WTC11 (cell line): ENCODE measurements at regions not wholly inside any gene's neighbourhood (a gene's known extent, or its start where the extent isn't known, plus 50 kb on each side); places are given as distances from the start of the nearest gene placed in this dataset.

ENCODE experiments used
- ATAC-seq: fragments of 200-7000 bp; cut with Tn5 transposase; 2 replicates; pipeline ENCODE4 v1.10.0; 2021; ENCODE audit warnings: mild to moderate bottlenecking, moderate library complexity
- CTCF ChIA-PET: fragments of 300-600 bp; sonication (Branson Sonifier 250); formaldehyde crosslinking; loops from one replicate; lab custom pipeline; 2021; ENCODE audit warnings: antibody characterized with exemption; lab: Charles Lee
- POLR2A ChIA-PET: fragments of 350-600 bp; sonication (Branson Sonifier 250); formaldehyde crosslinking; loops from one replicate; lab custom pipeline; 2021; ENCODE audit warnings: antibody characterized with exemption; lab: Charles Lee
- DNase-seq: peaks from one replicate; pipeline ENCODE4 v3.0.0; 2021; ENCODE audit warnings: low spot score
- H3K27ac Mint-ChIP-seq: 2 replicates; pipeline ENCODE4 v1.8.0; 2021; ENCODE audit warnings: mixed read lengths
- H3K27me3 Mint-ChIP-seq: 2 replicates; pipeline ENCODE4 v1.8.0; 2021; ENCODE audit warnings: low read depth, mild to moderate bottlenecking, moderate library complexity, mixed read lengths
- H3K36me3 Mint-ChIP-seq: 2 replicates; pipeline ENCODE4 v1.8.0; 2021; ENCODE audit warnings: mixed read lengths
- H3K4me1 Mint-ChIP-seq: 2 replicates; pipeline ENCODE4 v1.8.0; 2022; ENCODE audit warnings: mixed read lengths
- H3K4me3 Mint-ChIP-seq: 2 replicates; pipeline ENCODE4 v1.8.0; 2021; ENCODE audit warnings: mild to moderate bottlenecking, moderate library complexity, mixed read lengths
- H3K9me3 Mint-ChIP-seq: 2 replicates; pipeline ENCODE4 v1.8.0; 2021; ENCODE audit warnings: mixed read lengths
- ELF4 ChIP-seq: sonication (generic); formaldehyde crosslinking; IDR thresholded peaks from 2 replicates; pipeline ENCODE4 v1.8.1; 2022; ENCODE audit warnings: low read depth, mild to moderate bottlenecking, moderate library complexity, missing genetic modification reagents
- ESRRA ChIP-seq: sonication (generic); formaldehyde crosslinking; IDR thresholded peaks from 2 replicates; pipeline ENCODE4 v1.8.1; 2022; ENCODE audit warnings: mild to moderate bottlenecking, missing genetic modification reagents, borderline replicate concordance
- FOXP1 ChIP-seq: sonication (generic); formaldehyde crosslinking; IDR thresholded peaks from 2 replicates; pipeline ENCODE4 v1.8.0; 2022; ENCODE audit warnings: missing genetic modification reagents, mild to moderate bottlenecking, moderate library complexity, borderline replicate concordance
- JUN ChIP-seq: sonication (generic); formaldehyde crosslinking; IDR thresholded peaks from 2 replicates; pipeline ENCODE4 v1.8.0; 2023; ENCODE audit warnings: mild to moderate bottlenecking, missing genetic modification reagents
- MXD4 ChIP-seq: fragments of 250-450 bp; sonication (Bioruptor Pico); IDR thresholded peaks from 2 replicates; pipeline ENCODE4 v1.8.0; 2021; ENCODE audit warnings: mild to moderate bottlenecking, moderate library complexity, borderline replicate concordance
- TCF7 ChIP-seq: sonication (generic); formaldehyde crosslinking; IDR thresholded peaks from 2 replicates; pipeline ENCODE4 v1.8.0; 2022; ENCODE audit warnings: mild to moderate bottlenecking, low read depth, missing genetic modification reagents, moderate library complexity
- TEAD1 ChIP-seq: sonication (generic); formaldehyde crosslinking; IDR thresholded peaks from 2 replicates; pipeline ENCODE4 v1.8.0; 2022; ENCODE audit warnings: mild to moderate bottlenecking, missing genetic modification reagents
- TEAD4 ChIP-seq: sonication (generic); formaldehyde crosslinking; IDR thresholded peaks from 2 replicates; pipeline ENCODE4 v1.8.0; 2022; ENCODE audit warnings: mild to moderate bottlenecking, missing genetic modification reagents
- ZNF232 ChIP-seq: sonication (generic); formaldehyde crosslinking; IDR thresholded peaks from 2 replicates; pipeline ENCODE4 v1.8.0; 2022; ENCODE audit warnings: mild to moderate bottlenecking, missing genetic modification reagents
- ZNF396 ChIP-seq: fragments of 250-450 bp; sonication (Bioruptor Pico); IDR thresholded peaks from 2 replicates; pipeline ENCODE4 v1.8.0; 2021; ENCODE audit warnings: mild to moderate bottlenecking, moderate library complexity, borderline replicate concordance
- TF ChIP-seq, protein P1 (sequence below): sonication (generic); formaldehyde crosslinking; IDR thresholded peaks from 2 replicates; pipeline ENCODE4 v1.8.0; 2022; ENCODE audit warnings: missing genetic modification reagents
- TF ChIP-seq, protein P2 (sequence below): sonication (generic); formaldehyde crosslinking; IDR thresholded peaks from 2 replicates; pipeline ENCODE4 v1.8.1; 2023; ENCODE audit warnings: mild to moderate bottlenecking, missing genetic modification reagents
- TF ChIP-seq, protein P3 (sequence below): sonication (generic); formaldehyde crosslinking; IDR thresholded peaks from 2 replicates; pipeline ENCODE4 v1.8.0; 2023; ENCODE audit warnings: missing genetic modification reagents, mild to moderate bottlenecking, borderline replicate concordance
- TF ChIP-seq, protein P4 (sequence below): sonication (generic); formaldehyde crosslinking; IDR thresholded peaks from 2 replicates; pipeline ENCODE4 v1.8.1; 2022; ENCODE audit warnings: missing genetic modification reagents, borderline replicate concordance
- TF ChIP-seq, protein P5 (sequence below): fragments of 250-450 bp; sonication (Bioruptor Pico); IDR thresholded peaks from 2 replicates; pipeline ENCODE4 v1.8.0; 2021; ENCODE audit warnings: mild to moderate bottlenecking

DNA sequence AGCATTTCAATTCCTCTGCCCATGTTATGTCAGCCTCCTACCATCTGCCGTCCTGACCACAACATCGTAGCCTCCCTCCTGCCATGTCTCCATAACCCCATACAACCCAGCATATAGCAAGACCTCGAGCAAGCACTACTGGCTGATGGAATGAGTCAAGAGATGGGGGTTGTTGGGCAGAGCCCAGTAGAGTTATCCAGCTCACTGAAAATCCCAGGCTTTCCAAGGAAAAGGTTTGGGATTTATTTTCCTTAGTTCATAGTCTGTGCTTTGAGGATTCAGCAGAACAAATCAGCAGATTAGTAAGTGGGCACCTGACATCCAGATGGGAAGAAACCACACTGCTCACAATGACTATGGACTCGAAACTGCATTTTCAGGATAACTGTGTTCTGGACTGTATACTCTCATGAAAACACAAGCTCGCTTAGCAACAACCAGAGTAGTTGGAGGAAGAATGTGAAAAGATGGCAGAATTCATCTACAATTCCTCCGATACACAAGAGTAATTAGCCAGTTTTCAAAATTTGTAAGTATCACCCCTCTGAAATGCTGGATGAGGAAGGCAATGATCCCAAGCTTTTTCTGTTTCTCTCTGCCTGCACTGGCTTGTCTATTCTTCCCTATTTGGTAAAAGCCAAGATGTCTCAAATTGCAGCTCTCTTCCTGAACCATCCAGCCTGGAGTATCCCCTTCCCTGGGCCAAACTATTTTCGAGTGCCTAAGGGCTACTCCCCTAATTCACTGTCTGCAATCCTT lies 186.2 kb upstream of the TBL1X start:
- TF ChIP-seq TEAD1 (CRISPR knock-in tag) (no peak), FOXP1 (CRISPR knock-in tag) (no peak), JUN (no peak), TEAD4 (CRISPR knock-in tag) (no peak), ZNF232 (CRISPR knock-in tag) (no peak), MXD4 (no peak)
- TF ChIP-seq, protein P1, sequence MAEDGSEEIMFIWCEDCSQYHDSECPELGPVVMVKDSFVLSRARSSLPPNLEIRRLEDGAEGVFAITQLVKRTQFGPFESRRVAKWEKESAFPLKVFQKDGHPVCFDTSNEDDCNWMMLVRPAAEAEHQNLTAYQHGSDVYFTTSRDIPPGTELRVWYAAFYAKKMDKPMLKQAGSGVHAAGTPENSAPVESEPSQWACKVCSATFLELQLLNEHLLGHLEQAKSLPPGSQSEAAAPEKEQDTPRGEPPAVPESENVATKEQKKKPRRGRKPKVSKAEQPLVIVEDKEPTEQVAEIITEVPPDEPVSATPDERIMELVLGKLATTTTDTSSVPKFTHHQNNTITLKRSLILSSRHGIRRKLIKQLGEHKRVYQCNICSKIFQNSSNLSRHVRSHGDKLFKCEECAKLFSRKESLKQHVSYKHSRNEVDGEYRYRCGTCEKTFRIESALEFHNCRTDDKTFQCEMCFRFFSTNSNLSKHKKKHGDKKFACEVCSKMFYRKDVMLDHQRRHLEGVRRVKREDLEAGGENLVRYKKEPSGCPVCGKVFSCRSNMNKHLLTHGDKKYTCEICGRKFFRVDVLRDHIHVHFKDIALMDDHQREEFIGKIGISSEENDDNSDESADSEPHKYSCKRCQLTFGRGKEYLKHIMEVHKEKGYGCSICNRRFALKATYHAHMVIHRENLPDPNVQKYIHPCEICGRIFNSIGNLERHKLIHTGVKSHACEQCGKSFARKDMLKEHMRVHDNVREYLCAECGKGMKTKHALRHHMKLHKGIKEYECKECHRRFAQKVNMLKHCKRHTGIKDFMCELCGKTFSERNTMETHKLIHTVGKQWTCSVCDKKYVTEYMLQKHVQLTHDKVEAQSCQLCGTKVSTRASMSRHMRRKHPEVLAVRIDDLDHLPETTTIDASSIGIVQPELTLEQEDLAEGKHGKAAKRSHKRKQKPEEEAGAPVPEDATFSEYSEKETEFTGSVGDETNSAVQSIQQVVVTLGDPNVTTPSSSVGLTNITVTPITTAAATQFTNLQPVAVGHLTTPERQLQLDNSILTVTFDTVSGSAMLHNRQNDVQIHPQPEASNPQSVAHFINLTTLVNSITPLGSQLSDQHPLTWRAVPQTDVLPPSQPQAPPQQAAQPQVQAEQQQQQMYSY (CRISPR knock-in tag) = no peak
- TF ChIP-seq, protein P2, sequence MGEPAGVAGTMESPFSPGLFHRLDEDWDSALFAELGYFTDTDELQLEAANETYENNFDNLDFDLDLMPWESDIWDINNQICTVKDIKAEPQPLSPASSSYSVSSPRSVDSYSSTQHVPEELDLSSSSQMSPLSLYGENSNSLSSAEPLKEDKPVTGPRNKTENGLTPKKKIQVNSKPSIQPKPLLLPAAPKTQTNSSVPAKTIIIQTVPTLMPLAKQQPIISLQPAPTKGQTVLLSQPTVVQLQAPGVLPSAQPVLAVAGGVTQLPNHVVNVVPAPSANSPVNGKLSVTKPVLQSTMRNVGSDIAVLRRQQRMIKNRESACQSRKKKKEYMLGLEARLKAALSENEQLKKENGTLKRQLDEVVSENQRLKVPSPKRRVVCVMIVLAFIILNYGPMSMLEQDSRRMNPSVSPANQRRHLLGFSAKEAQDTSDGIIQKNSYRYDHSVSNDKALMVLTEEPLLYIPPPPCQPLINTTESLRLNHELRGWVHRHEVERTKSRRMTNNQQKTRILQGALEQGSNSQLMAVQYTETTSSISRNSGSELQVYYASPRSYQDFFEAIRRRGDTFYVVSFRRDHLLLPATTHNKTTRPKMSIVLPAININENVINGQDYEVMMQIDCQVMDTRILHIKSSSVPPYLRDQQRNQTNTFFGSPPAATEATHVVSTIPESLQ (CRISPR knock-in tag) = no peak
- TF ChIP-seq, protein P3, sequence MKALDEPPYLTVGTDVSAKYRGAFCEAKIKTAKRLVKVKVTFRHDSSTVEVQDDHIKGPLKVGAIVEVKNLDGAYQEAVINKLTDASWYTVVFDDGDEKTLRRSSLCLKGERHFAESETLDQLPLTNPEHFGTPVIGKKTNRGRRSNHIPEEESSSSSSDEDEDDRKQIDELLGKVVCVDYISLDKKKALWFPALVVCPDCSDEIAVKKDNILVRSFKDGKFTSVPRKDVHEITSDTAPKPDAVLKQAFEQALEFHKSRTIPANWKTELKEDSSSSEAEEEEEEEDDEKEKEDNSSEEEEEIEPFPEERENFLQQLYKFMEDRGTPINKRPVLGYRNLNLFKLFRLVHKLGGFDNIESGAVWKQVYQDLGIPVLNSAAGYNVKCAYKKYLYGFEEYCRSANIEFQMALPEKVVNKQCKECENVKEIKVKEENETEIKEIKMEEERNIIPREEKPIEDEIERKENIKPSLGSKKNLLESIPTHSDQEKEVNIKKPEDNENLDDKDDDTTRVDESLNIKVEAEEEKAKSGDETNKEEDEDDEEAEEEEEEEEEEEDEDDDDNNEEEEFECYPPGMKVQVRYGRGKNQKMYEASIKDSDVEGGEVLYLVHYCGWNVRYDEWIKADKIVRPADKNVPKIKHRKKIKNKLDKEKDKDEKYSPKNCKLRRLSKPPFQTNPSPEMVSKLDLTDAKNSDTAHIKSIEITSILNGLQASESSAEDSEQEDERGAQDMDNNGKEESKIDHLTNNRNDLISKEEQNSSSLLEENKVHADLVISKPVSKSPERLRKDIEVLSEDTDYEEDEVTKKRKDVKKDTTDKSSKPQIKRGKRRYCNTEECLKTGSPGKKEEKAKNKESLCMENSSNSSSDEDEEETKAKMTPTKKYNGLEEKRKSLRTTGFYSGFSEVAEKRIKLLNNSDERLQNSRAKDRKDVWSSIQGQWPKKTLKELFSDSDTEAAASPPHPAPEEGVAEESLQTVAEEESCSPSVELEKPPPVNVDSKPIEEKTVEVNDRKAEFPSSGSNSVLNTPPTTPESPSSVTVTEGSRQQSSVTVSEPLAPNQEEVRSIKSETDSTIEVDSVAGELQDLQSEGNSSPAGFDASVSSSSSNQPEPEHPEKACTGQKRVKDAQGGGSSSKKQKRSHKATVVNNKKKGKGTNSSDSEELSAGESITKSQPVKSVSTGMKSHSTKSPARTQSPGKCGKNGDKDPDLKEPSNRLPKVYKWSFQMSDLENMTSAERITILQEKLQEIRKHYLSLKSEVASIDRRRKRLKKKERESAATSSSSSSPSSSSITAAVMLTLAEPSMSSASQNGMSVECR (CRISPR knock-in tag) = no peak
- TF ChIP-seq, protein P4, sequence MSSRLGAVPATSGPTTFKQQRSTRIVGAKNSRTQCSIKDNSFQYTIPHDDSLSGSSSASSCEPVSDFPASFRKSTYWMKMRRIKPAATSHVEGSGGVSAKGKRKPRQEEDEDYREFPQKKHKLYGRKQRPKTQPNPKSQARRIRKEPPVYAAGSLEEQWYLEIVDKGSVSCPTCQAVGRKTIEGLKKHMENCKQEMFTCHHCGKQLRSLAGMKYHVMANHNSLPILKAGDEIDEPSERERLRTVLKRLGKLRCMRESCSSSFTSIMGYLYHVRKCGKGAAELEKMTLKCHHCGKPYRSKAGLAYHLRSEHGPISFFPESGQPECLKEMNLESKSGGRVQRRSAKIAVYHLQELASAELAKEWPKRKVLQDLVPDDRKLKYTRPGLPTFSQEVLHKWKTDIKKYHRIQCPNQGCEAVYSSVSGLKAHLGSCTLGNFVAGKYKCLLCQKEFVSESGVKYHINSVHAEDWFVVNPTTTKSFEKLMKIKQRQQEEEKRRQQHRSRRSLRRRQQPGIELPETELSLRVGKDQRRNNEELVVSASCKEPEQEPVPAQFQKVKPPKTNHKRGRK = no peak
- TF ChIP-seq, all 79 proteins: peak for 0
- ATAC-seq = no peak
- Mint-ChIP-seq H3K4me1 (peaks cover 15% of the 10 kb centered on the region), H3K9me3 (no peaks in the 10 kb centered on the region), H3K36me3 (no peaks in the 10 kb centered on the region), H3K4me3 (no peak overlapping the region), H3K27ac (no peak overlapping the region), H3K27me3 (no peaks in the 10 kb centered on the region)
- CTCF ChIA-PET = interaction anchor here (1.1 kb wide), 2 partner anchors 34 kb away, joined by 3 to 6 read pairs; no protein-coding TSS in a partner anchor
- no peak for DNase-seq
- POLR2A ChIA-PET = no interaction called here

DNA sequence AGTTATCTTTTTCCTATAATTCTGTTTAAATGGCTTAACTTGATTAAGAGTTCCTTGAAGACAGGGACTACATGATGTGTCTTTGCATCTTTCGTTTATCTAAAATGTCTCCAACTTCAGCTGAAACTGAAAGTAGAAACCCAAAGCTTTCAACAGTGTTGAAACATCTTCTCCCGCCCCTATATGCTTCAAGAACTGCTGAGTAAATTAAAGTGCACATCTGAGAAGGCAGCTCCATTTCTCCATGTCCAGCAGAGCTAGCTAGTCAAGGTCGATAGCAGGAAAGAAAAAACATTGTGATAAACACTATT lies 185.7 kb upstream of the TBL1X start:
- DNase-seq (no peak), ATAC-seq (no peak)
- Mint-ChIP-seq H3K27ac (no peak overlapping the region), H3K36me3 (no peaks in the 10 kb centered on the region), H3K4me1 (peaks cover 15% of the 10 kb centered on the region), H3K27me3 (no peaks in the 10 kb centered on the region), H3K4me3 (no peak overlapping the region)
- POLR2A ChIA-PET = no interaction called here
- CTCF ChIA-PET = interaction anchor here (1.1 kb wide), 1 partner anchor 34 kb away, joined by 6 read pairs; no protein-coding TSS in a partner anchor
- TF ChIP-seq ZNF396 (CRISPR knock-in tag) (no peak), ESRRA (CRISPR knock-in tag) (no peak), ELF4 (CRISPR knock-in tag) (no peak), TCF7 (CRISPR knock-in tag) (no peak)
- TF ChIP-seq, protein P5, sequence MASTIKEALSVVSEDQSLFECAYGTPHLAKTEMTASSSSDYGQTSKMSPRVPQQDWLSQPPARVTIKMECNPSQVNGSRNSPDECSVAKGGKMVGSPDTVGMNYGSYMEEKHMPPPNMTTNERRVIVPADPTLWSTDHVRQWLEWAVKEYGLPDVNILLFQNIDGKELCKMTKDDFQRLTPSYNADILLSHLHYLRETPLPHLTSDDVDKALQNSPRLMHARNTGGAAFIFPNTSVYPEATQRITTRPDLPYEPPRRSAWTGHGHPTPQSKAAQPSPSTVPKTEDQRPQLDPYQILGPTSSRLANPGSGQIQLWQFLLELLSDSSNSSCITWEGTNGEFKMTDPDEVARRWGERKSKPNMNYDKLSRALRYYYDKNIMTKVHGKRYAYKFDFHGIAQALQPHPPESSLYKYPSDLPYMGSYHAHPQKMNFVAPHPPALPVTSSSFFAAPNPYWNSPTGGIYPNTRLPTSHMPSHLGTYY (CRISPR knock-in tag) = no peak
- TF ChIP-seq, all 79 proteins: peak for 0
- no peaks in the 10 kb centered on the region for H3K9me3 Mint-ChIP-seq
